Testis (tissue), 2 donors: ENCODE measurements at regions not wholly inside any gene's neighbourhood (a gene's known extent, or its start where the extent isn't known, plus 50 kb on each side); places are given as distances from the start of the nearest gene placed in this dataset.

ENCODE experiments used
- DNase-seq: peaks from one replicate; pipeline ENCODE4 v3.0.0-alpha.2; 2019
- H3K27ac ChIP-seq, 2 donors: fragments of 200-600 bp; sonication (generic); one replicate each; pipeline ENCODE4 v1.5.1; 2019
- H3K27me3 ChIP-seq: fragments of 200-600 bp; sonication (generic); one replicate; pipeline ENCODE4 v1.5.1; 2019
- H3K36me3 ChIP-seq: fragments of 200-600 bp; sonication (generic); one replicate; pipeline ENCODE4 v1.5.1; 2017; ENCODE audit warnings: low read depth; ENCODE audit errors: missing control alignments
- H3K4me1 ChIP-seq: fragments of 200-600 bp; sonication (generic); one replicate; pipeline ENCODE4 v1.5.1; 2019
- H3K4me3 ChIP-seq, 2 donors: fragments of 200-600 bp; sonication (generic); one replicate each; pipeline ENCODE4 v1.5.1; 2017 to 2019
- H3K9me3 ChIP-seq: fragments of 200-600 bp; sonication (generic); one replicate; pipeline ENCODE4 v1.5.1; 2017
- CTCF ChIP-seq, 3 experiments: fragments of 450-650 bp in 2 of 3; fragments of 200-600 bp in 1 of 3; sonication (generic) in 1 of 3; IDR thresholded peaks; one replicate each; pipeline ENCODE4 v1.5.1; 2016 to 2019; ENCODE audit warnings: antibody characterized with exemption in 3 of 3, mild to moderate bottlenecking in 2 of 3, moderate library complexity in 1 of 3
- POLR2A ChIP-seq: fragments of 450-650 bp; IDR thresholded peaks from one replicate; pipeline ENCODE4 v1.6.1; 2017; ENCODE audit warnings: antibody characterized with exemption, mild to moderate bottlenecking, moderate library complexity
- WGBS, 2 donors: methylation state at CpG; one replicate each; pipeline ENCODE4 v1.1.5; 2018; 5-methylcytosine and 5-hydroxymethylcytosine counted together
- intact Hi-C: fragments of 100-400 bp; cut with DNase I; formaldehyde crosslinking; loops from one replicate; pipeline ENCODE4 v1.15.1; 2023; ENCODE audit warnings: low total_unique reads

GRCh38 chr12:114779186-114779585 is 95.2 kb upstream of the TBX3 start:
- Histone ChIP-seq H3K27ac (no peak overlapping the region), H3K4me1 (no peaks in the 10 kb centered on the region), H3K27me3 (no peaks in the 10 kb centered on the region), H3K36me3 (no peaks in the 10 kb centered on the region), H3K4me3 (no peak overlapping the region), H3K9me3 (no peaks in the 10 kb centered on the region)
- intact Hi-C loops, result no loop called here
- DNase-seq, result no peak
- WGBS, 2 donors, result 70 to 71% methylated on average over 3 of the region's 3 CpGs
- TF ChIP-seq CTCF (IDR thresholded peaks at IDR 0.05) (no peak), POLR2A (no peak)

GRCh38 chr12:114776731-114777442 is 92.9 kb upstream of the TBX3 start:
- no peaks in the 10 kb centered on the region for H3K36me3 ChIP-seq
- TF ChIP-seq CTCF (IDR thresholded peaks at IDR 0.05) (no peak), POLR2A (no peak)
- H3K9me3 ChIP-seq, result no peaks in the 10 kb centered on the region
- no peak overlapping the region for H3K27ac ChIP-seq
- DNase-seq, result no peak
- intact Hi-C loops, result no loop called here
- no peaks in the 10 kb centered on the region for H3K27me3 ChIP-seq
- no peaks in the 10 kb centered on the region for H3K4me1 ChIP-seq
- no peak overlapping the region for H3K4me3 ChIP-seq
- WGBS, 2 donors, result 75 to 90% methylated on average over 15 of the region's 15 CpGs

GRCh38 chr12:114774699-114775098 is 90.7 kb upstream of the TBX3 start:
- H3K27ac ChIP-seq, result no peak overlapping the region
- TF ChIP-seq CTCF (IDR thresholded peaks at IDR 0.05) (no peak), POLR2A (no peak)
- H3K9me3 ChIP-seq, result no peaks in the 10 kb centered on the region
- WGBS, 2 donors, result 90 to 92% methylated on average over 5 of the region's 5 CpGs
- no peaks in the 10 kb centered on the region for H3K4me1 ChIP-seq
- H3K4me3 ChIP-seq, result no peak overlapping the region
- no peaks in the 10 kb centered on the region for H3K27me3 ChIP-seq
- no peak for DNase-seq
- H3K36me3 ChIP-seq, result no peaks in the 10 kb centered on the region
- intact Hi-C loops, result no loop called here

GRCh38 chr12:114774197-114774596 is 90.2 kb upstream of the TBX3 start:
- H3K9me3 ChIP-seq, result no peaks in the 10 kb centered on the region
- WGBS, 2 donors, result 87 to 90% methylated on average over 11 of the region's 11 CpGs
- no peak for TF ChIP-seq POLR2A
- TF ChIP-seq CTCF (IDR thresholded peaks at IDR 0.05), result no peak
- H3K36me3 ChIP-seq, result no peaks in the 10 kb centered on the region
- no peaks in the 10 kb centered on the region for H3K27me3 ChIP-seq
- intact Hi-C loops, result no loop called here
- H3K4me3 ChIP-seq, result no peak overlapping the region
- no peak for DNase-seq
- no peaks in the 10 kb centered on the region for H3K4me1 ChIP-seq
- no peak overlapping the region for H3K27ac ChIP-seq

- TF ChIP-seq CTCF (IDR thresholded peaks at IDR 0.05), result no peak
- TF ChIP-seq POLR2A, result no peak
- DNase-seq, result no peak
- H3K4me3 ChIP-seq, result no peak overlapping the region
- no peaks in the 10 kb centered on the region for H3K4me1 ChIP-seq
- no peaks in the 10 kb centered on the region for H3K36me3 ChIP-seq
- no peaks in the 10 kb centered on the region for H3K9me3 ChIP-seq
- WGBS, 2 donors, result 78 to 95% methylated on average over 3 of the region's 3 CpGs
- intact Hi-C loops, result no loop called here
- no peak overlapping the region for H3K27ac ChIP-seq
- H3K27me3 ChIP-seq, result no peaks in the 10 kb centered on the region
Measured at GRCh38 chr12:114770323-114770722, 86.3 kb upstream of the TBX3 start.
